K562 (cell line): ENCODE measurements at regions not wholly inside any gene's neighbourhood (a gene's known extent, or its start where the extent isn't known, plus 50 kb on each side); places are given as distances from the start of the nearest gene placed in this dataset.
A peak's percentile ranks its signal among the peaks of the same experiment; 100 is the strongest.

Experiments used
- CSDE1 ChIP-seq, 2 experiments: fragments of 450-650 bp; IDR thresholded peaks; 2 replicates each; pipeline ENCODE4 v1.6.1; 2016; ENCODE audit warnings: mild to moderate bottlenecking in 1 of 2
- ETV5 ChIP-seq: sonication (generic); formaldehyde crosslinking; IDR thresholded peaks from 2 replicates; pipeline ENCODE4 v1.4.0; 2020; ENCODE audit warnings: low read depth, mild to moderate bottlenecking, missing genetic modification reagents
- FOXA3 ChIP-seq, 2 experiments: fragments of 450-650 bp in 1 of 2; sonication (generic) in 1 of 2; formaldehyde crosslinking; IDR thresholded peaks in 1 of 2; conservative IDR thresholded peaks in 1 of 2; 2 replicates each; pipeline versions ENCODE4 v1.4.0 to v1.8.0; 2020 to 2022; ENCODE audit warnings: mild to moderate bottlenecking in 2 of 2, missing genetic modification reagents in 1 of 2
- GTF2F1 ChIP-seq: IDR thresholded peaks from 2 replicates; pipeline ENCODE4 v1.6.1; 2011; ENCODE audit warnings: low read depth, low read length, improper control_type of control experiment
- MAFG ChIP-seq: fragments of 450-650 bp; conservative IDR thresholded peaks from 2 replicates; pipeline ENCODE4 v1.6.1; 2016; ENCODE audit warnings: missing genetic modification characterization, missing compliant biosample characterization
- NUFIP1 ChIP-seq: fragments of 450-650 bp; IDR thresholded peaks from 2 replicates; pipeline ENCODE4 v1.6.1; 2018; ENCODE audit not compliant: partially characterized antibody
- RAD51 ChIP-seq: fragments of 450-650 bp; IDR thresholded peaks from 2 replicates; pipeline ENCODE4 v1.7.1; 2016; ENCODE audit warnings: low read depth, mild to moderate bottlenecking, borderline replicate concordance
- RCOR1 ChIP-seq, 2 experiments: IDR thresholded peaks; 2 replicates each; pipeline ENCODE4 v1.6.1; 2012; ENCODE audit warnings: low read depth in 2 of 2, low read length in 2 of 2, borderline replicate concordance in 1 of 2, improper control_type of control experiment in 1 of 2
- SPI1 ChIP-seq: IDR thresholded peaks from 2 replicates; pipeline ENCODE4 v1.6.1; 2011; ENCODE audit warnings: low read depth, low read length, control low read depth, borderline replicate concordance
- SRSF1 ChIP-seq: fragments of 200-400 bp; formaldehyde crosslinking; IDR thresholded peaks from 2 replicates; pipeline ENCODE4 v1.6.1; 2017; ENCODE audit warnings: mild to moderate bottlenecking, low read depth, low read length, moderate library complexity
- TSC22D4 ChIP-seq: fragments of 450-650 bp; IDR thresholded peaks from 2 replicates; pipeline ENCODE4 v1.6.1; 2016; ENCODE audit warnings: missing genetic modification characterization, missing biosample characterization, control low read depth
- ZFP36 ChIP-seq: fragments of 150-350 bp; IDR thresholded peaks from 2 replicates; pipeline ENCODE4 v1.6.1; 2018; ENCODE audit warnings: low read length, low read depth; ENCODE audit not compliant: partially characterized antibody
- ZNF124 ChIP-seq: sonication (generic); formaldehyde crosslinking; IDR thresholded peaks from 2 replicates; pipeline ENCODE4 v1.8.1; 2022; ENCODE audit warnings: missing genetic modification reagents
- ZNF717 ChIP-seq: fragments of 250-450 bp; sonication (Bioruptor Pico); IDR thresholded peaks from 2 replicates; pipeline ENCODE4 v1.5.0; 2021
- ZNF76 ChIP-seq: fragments of 250-450 bp; sonication (Bioruptor Pico); IDR thresholded peaks from 2 replicates; pipeline ENCODE4 v1.4.0; 2020; ENCODE audit warnings: mild to moderate bottlenecking, moderate library complexity, borderline replicate concordance
- ZNF77 ChIP-seq: fragments of 250-450 bp; sonication (Bioruptor Pico); IDR thresholded peaks from 2 replicates; pipeline ENCODE4 v1.5.0; 2020
- ZNF778 ChIP-seq: fragments of 450-650 bp; formaldehyde crosslinking; IDR thresholded peaks from 2 replicates; pipeline ENCODE4 v1.4.0; 2020; ENCODE audit warnings: mild to moderate bottlenecking, moderate library complexity
- TF ChIP-seq, protein P1 (sequence below): sonication (generic); formaldehyde crosslinking; IDR thresholded peaks from 2 replicates; pipeline ENCODE4 v1.8.0; 2022; ENCODE audit warnings: missing genetic modification reagents, mild to moderate bottlenecking, moderate library complexity, borderline replicate concordance
- TF ChIP-seq, protein P2 (sequence below), 2 experiments: fragments of 450-650 bp in 1 of 2; sonication (generic) in 1 of 2; formaldehyde crosslinking in 1 of 2; IDR thresholded peaks in 1 of 2; conservative IDR thresholded peaks in 1 of 2; 2 replicates each; pipeline versions ENCODE4 v1.6.1 to v1.8.1; 2016 to 2023; ENCODE audit warnings: mild to moderate bottlenecking in 2 of 2, moderate library complexity in 2 of 2, inconsistent platforms in 1 of 2, missing genetic modification reagents in 1 of 2
- TF ChIP-seq, protein P3 (sequence below): fragments of 200-800 bp; sonication (Bioruptor generic); IDR thresholded peaks from 2 replicates; pipeline ENCODE4 v1.6.1; 2017; ENCODE audit warnings: missing genetic modification characterization, missing compliant biosample characterization
- TF ChIP-seq, protein P4 (sequence below): fragments of 450-650 bp; IDR thresholded peaks from 2 replicates; pipeline ENCODE4 v1.6.1; 2016; ENCODE audit warnings: antibody characterized with exemption

DNA sequence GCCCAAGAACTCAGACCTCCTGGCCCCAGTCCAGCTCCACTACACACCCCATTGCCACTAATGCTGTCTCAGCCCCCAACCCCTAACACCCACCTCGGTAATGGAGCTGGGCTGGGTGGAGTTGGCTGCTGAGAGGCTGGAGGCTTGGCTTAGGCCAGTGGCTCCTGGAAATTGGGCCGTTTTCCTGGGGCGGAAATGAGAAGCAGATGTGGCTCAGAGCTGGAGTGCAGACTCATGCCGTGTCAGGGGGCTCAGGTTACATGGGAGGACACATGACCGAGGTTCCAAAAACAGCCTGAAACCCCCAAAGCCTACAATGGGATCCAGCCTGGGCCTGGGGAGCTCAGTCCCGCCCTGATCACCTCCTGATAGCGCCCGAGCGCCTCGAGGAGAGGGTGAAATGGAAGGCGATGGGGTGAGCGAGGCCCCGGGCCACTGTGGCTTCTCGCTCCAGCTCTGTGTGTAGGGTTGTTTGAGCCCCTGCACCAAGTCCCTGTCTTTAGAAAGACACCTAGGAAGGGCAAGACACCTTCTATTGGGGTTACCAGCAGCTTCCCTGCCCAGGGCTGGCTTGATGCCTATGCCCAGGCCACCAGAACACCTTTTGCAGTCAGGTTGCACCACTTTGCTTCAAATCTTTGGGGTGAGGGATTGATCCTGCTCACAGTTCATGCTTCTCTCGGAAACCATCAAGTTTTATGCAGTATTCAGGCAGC is 175.7 kb upstream of the HAAO start (continued):
- TF ChIP-seq, protein P1, sequence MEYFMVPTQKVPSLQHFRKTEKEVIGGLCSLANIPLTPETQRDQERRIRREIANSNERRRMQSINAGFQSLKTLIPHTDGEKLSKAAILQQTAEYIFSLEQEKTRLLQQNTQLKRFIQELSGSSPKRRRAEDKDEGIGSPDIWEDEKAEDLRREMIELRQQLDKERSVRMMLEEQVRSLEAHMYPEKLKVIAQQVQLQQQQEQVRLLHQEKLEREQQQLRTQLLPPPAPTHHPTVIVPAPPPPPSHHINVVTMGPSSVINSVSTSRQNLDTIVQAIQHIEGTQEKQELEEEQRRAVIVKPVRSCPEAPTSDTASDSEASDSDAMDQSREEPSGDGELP (CRISPR knock-in tag): peak; percentile 87
- TF ChIP-seq ZNF76 (CRISPR knock-in tag) (no peak), FOXA3 (CRISPR knock-in tag; conservative IDR thresholded peaks at IDR 0.05 in 1 of 2, IDR thresholded peaks at IDR 0.05 in 1 of 2) (no peak; a peak in 1 of 4 replicates), CSDE1 (IDR thresholded peaks at IDR 0.05) (no peak), ZNF77 (no peak), RCOR1 (IDR thresholded peaks at IDR 0.05; ENCODE audit: borderline replicate concordance in 1 of 2, low read depth in 2 of 2, low read length in 2 of 2) (peak in 1 of 2 experiments; percentile 69; a peak in 1 of 4 replicates), SPI1 (0 out of 2 replicates have a peak, but pooled peaks have one; percentile 7), ZNF717 (CRISPR knock-in tag) (no peak), NUFIP1 (no peak), MAFG (tag) (peak; percentile 86), GTF2F1 (no peak), ZNF124 (no peak), ZNF778 (CRISPR knock-in tag) (no peak), RAD51 (peak; percentile 84), SRSF1 (no peak), ZFP36 (peak; percentile 46), TSC22D4 (tag) (no peak), ETV5 (peak; percentile 96)
- TF ChIP-seq, protein P2, sequence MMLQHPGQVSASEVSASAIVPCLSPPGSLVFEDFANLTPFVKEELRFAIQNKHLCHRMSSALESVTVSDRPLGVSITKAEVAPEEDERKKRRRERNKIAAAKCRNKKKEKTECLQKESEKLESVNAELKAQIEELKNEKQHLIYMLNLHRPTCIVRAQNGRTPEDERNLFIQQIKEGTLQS (IDR thresholded peaks at IDR 0.05): no peak
- TF ChIP-seq, protein P2 (CRISPR knock-in tag; conservative IDR thresholded peaks at IDR 0.05): peak; percentile 50; the same call in 1 of the 2 replicates
- TF ChIP-seq, protein P3, sequence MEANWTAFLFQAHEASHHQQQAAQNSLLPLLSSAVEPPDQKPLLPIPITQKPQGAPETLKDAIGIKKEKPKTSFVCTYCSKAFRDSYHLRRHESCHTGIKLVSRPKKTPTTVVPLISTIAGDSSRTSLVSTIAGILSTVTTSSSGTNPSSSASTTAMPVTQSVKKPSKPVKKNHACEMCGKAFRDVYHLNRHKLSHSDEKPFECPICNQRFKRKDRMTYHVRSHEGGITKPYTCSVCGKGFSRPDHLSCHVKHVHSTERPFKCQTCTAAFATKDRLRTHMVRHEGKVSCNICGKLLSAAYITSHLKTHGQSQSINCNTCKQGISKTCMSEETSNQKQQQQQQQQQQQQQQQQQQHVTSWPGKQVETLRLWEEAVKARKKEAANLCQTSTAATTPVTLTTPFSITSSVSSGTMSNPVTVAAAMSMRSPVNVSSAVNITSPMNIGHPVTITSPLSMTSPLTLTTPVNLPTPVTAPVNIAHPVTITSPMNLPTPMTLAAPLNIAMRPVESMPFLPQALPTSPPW: peak; percentile 42; the same call in 1 of the 2 replicates
- TF ChIP-seq, protein P4, sequence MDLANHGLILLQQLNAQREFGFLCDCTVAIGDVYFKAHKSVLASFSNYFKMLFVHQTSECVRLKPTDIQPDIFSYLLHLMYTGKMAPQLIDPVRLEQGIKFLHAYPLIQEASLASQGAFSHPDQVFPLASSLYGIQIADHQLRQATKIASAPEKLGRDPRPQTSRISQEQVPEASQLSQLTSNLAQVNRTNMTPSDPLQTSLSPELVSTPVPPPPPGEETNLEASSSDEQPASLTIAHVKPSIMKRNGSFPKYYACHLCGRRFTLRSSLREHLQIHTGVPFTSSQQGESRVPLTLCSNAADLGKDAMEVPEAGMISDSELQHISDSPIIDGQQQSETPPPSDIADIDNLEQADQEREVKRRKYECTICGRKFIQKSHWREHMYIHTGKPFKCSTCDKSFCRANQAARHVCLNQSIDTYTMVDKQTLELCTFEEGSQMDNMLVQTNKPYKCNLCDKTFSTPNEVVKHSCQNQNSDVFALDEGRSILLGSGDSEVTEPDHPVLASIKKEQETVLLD: peak; percentile 67
